GM23248 (cell line): ENCODE measurements at regions not wholly inside any gene's neighbourhood (a gene's known extent, or its start where the extent isn't known, plus 50 kb on each side); places are given as distances from the start of the nearest gene placed in this dataset.

Experiments
- EZH2 ChIP-seq: fragments of 200-600 bp; sonication (generic); IDR thresholded peaks from 2 replicates; pipeline ENCODE4 v1.6.1; 2018; ENCODE audit warnings: antibody characterized with exemption, mild to moderate bottlenecking; ENCODE audit not compliant: insufficient read depth, poor library complexity, severe bottlenecking
- EZH2phosphoT487 ChIP-seq: fragments of 200-600 bp; sonication (generic); IDR thresholded peaks from 2 replicates; pipeline ENCODE4 v1.6.1; 2018; ENCODE audit warnings: antibody characterized with exemption, moderate library complexity, mild to moderate bottlenecking, low read depth; ENCODE audit not compliant: insufficient read depth

GRCh38 chr9:80883826-80884579 lies 805.3 kb downstream of the TLE1 start:
- no peak for TF ChIP-seq EZH2phosphoT487
- TF ChIP-seq EZH2: no peak
